GM20000 (cell line): ENCODE measurements at regions not wholly inside any gene's neighbourhood (a gene's known extent, or its start where the extent isn't known, plus 50 kb on each side); places are given as distances from the start of the nearest gene placed in this dataset.

ENCODE experiments used
- DNase-seq: peaks from one replicate; pipeline ENCODE4 v3.0.0; 2012; ENCODE audit warnings: low spot score
- CTCF ChIP-seq: IDR thresholded peaks from 2 replicates; pipeline ENCODE4 v1.5.1; 2012; ENCODE audit warnings: mild to moderate bottlenecking, control low read depth; ENCODE audit errors: extremely low read depth, missing control alignments

GRCh38 chr11:113623114-113623513 is 83.0 kb downstream of the TMPRSS5 start:
- no peak for TF ChIP-seq CTCF
- DNase-seq = no peak

- TF ChIP-seq CTCF = no peak
- DNase-seq = no peak
Observed at GRCh38 chr11:113618360-113618759, 87.7 kb downstream of the TMPRSS5 start.

- TF ChIP-seq CTCF = no peak
- DNase-seq = no peak
Observed at GRCh38 chr11:113615773-113616172, 90.3 kb downstream of the TMPRSS5 start.

GRCh38 chr11:113615098-113615497 is 91.0 kb downstream of the TMPRSS5 start:
- DNase-seq = no peak
- TF ChIP-seq CTCF = no peak

GRCh38 chr11:113614097-113614496 is 92.0 kb downstream of the TMPRSS5 start:
- DNase-seq = no peak
- no peak for TF ChIP-seq CTCF

GRCh38 chr11:113613619-113614018 is 92.5 kb downstream of the TMPRSS5 start:
- peak; percentile 15 for DNase-seq
- TF ChIP-seq CTCF = no peak

GRCh38 chr11:113604186-113604585 is 101.9 kb downstream of the TMPRSS5 start:
- DNase-seq = no peak
- TF ChIP-seq CTCF = no peak
